HG03432 (cell line): ENCODE measurements at regions not wholly inside any gene's neighbourhood (a gene's known extent, or its start where the extent isn't known, plus 50 kb on each side); places are given as distances from the start of the nearest gene placed in this dataset.

Experiments used
- ATAC-seq: cut with Tn5 transposase; IDR thresholded peaks from one replicate; pipeline ENCODE4 v1.9.1; 2021; ENCODE audit warnings: mild to moderate bottlenecking, moderate library complexity; ENCODE audit not compliant: unreplicated experiment

DNA sequence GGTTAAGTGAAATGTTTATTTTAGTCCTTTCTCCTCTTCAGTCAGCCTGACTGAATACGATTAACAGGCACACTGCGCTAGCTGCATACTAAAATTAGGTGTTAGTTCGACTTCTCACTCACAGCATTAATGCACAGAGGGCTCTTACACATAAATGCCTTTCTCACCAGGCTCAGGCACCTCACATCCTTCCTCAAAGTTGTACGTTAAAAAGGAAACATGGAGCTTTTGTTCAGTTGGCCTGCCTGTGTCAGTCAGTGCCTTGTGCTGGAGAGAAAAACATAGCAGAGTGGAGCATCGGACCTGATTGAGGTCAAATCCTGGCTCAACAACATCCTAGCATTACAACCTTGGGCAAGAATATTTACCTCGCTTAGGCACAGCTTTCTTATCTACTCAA, 236.0 kb upstream of the ZNF462 start:
- no peak for ATAC-seq

DNA sequence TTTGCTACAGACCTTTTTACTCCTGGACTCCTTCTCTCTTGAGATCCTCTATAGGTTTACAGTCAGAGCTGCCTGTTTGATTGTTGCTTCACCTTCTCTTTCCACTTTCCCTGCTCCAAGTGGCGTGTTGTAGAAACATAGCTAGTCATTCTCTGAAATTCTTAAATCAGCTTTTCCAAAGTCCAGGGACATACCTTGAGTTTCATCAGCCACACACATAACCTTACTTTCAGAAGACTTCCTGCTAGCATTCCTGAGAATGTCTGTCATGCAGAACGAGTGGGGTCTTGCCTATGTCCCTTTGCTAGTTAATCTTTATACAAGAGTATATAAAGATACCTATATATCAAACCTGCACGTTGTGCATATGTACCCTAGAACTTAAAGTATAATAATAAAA, 230.3 kb upstream of the ZNF462 start:
- no peak for ATAC-seq

DNA sequence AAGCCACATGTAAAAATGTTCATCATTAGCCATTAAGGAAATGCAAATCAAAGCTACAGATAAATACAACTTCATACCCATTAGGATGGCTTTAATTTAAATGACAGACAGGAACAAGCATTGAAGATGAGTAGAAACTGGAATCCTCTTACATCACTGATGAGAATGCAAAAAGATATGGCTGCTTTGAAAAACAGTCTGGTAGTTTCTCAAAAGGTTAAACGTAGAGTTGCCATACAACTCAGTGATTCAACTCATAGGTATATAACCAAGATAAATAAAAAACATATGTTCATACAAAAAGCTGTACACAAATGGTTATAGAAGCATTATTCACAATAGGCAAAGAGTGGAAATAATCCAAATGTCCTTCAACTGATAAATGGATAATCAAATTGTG, 228.8 kb upstream of the ZNF462 start:
- ATAC-seq: no peak

DNA sequence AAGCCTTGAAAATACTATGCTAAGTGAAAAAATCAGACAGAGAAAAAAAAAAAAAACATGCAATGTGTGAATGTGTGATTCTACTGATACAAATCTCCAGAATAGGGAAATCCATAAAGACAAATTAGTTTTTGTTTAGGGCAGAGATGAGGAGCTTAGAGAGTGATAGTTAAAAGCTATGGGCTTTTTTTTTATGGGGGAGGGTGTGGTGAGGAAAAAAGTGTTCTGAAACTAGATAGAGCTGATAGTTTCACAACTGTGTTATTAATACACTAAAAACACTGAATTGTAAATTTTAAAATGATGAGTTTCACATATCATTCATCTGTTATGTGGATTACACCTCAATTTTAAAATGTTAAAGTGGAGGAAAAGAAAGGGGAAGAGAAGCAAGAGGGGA, 228.3 kb upstream of the ZNF462 start:
- no peak for ATAC-seq

DNA sequence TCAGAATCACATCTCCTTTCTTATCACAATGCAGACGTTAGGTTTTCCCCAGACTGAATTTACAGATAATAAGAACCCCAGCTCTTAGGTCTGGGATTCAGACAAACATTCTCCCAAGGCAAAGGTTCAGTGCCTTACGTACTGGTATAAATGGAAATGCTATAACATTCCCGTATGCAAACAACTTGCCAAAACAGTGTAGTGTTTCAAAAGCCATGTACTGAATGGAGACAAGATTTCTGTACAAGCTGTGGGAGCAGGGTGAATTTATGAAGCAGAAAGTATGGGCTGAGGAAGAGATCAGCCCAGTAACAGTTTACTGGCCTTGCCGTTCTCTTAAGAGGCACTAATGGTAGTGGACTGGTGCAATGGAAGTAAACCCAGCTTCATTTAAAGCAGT, 225.5 kb upstream of the ZNF462 start:
- no peak for ATAC-seq

DNA sequence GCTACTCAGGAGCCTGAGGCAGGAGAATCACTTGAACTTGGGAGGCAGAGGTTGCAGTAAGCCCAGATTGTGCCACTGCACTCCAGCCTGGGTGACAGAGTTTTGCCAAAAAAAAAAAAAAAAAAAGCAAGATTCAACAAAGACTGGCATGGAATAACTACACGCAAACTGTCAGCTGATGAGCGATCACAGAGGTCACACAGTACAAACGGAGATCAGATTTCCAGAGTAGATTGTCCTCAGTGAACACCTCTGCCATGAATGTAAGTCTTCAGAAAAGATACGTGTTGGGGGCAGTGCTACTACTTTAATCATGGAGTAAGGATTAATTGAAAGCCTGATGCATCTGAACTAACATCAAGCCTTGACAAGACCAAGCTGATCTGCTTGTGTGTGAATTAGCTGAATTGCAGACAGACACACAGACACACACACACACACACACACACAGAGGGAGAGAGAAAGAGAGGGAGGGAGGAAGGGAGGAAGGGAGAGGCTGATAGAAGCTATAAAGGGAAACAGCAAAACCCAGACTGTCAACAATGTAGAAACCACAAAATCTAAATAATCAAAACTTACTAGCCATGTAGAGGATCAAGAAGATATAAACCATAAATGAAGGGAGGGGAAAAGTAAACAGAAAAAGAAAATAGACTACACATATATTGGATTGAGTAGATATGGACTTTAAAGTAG, 222.9 kb upstream of the ZNF462 start:
- ATAC-seq: no peak

DNA sequence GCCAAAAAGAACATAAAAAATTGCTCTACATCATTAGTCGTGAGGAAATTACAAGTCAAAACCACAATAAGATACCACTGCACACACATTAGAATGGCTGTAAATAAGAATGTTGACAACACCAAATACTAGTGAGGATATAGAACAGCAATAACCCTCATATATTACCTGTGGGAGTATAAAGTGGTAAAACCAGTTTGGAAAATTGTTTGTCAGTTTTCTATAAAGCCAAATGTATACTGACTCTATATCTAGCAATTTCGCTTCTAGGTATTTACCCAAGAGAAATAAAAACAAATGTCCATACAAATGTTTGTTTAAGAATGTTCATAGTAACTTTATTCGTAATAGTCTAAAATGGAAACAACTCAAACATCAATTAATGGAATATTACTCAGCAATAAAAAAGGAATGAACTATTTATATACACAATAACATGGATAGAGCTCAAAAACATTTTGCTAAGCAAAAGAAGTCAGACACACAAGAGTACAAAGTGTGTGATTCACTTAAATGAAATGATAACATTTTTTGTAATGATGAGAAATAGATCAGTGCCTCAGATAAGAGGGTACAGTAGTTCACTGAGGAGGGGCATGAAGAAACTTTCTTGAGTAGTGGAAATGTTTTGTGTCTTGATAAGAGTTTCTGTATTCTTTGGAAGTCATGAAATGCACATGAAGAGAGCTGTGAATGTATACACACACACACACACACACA, 219.6 kb upstream of the ZNF462 start:
- no peak for ATAC-seq

DNA sequence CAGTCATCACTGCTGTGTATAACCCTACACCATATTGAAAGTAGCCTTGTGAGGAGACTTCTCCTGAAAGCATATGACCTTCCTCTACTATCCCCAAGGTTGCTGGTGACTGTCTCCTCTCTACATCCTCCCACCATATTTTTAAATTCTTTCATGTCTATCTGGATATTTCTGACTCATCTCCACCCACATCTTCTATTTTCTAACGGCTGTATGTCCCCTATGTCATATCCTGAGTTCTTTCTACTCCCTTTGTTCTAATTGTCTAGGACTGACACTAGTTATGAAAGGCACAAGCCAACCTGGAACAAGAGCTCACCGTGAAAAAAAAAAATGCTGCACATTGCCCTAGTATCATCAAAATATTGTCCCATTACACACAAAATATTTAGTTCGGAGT, 218.3 kb upstream of the ZNF462 start:
- no peak for ATAC-seq

DNA sequence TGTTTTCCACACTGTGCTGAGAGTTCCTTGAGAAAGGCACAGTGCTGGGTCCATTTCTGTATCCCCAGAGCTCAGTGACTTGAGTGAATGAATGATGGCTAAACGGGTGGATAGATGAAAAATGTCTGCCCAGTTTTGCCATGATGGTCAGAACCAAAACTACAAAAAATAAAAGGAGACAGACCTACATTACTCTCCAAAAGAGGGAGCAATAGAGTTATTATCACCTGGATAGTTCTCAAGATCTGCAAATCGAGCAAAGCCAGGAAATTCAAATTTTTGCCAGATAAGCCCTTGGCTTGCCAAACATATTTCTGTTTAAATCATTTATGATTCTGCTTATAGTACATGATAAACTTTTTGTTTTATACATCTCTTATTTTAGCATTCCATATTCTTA, 214.2 kb upstream of the ZNF462 start:
- no peak for ATAC-seq

DNA sequence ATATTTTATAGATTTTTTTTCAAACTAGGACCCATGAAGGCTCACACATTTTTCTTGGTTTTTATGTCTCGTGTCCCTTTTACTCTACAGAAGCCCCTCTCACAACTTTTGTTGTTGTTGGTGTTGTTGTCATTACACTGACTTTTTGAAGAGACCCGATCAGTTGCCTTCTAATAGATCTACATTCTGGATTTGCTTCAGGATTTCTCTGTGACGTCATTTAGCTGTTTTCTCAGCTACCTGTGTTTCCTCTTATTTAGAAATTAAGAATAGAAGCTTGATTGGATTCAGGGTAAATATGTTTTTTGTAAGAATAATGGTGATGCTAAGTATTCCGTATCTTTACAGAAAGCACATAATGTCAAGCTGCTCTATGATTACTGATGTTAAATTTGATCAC, 213.3 kb upstream of the ZNF462 start:
- no peak for ATAC-seq

DNA sequence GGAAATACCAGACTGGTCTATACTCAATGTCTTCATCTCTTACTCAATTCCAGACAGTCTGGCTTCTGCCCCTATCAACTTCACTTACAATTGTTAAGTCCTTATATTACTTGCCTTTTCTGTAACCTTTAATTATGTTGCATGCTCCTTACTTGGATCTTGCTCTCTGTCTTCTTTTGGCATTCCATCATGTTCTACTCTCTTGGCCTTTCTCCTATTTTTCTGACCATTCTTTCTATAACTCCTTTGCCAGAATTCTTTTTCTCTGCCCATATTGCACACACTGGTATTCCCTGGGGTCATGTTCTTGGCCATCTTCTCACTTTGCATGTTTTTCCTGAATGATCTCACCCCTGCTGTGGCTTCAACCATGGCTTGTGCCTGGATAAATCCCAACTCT, 209.8 kb upstream of the ZNF462 start:
- ATAC-seq: no peak

DNA sequence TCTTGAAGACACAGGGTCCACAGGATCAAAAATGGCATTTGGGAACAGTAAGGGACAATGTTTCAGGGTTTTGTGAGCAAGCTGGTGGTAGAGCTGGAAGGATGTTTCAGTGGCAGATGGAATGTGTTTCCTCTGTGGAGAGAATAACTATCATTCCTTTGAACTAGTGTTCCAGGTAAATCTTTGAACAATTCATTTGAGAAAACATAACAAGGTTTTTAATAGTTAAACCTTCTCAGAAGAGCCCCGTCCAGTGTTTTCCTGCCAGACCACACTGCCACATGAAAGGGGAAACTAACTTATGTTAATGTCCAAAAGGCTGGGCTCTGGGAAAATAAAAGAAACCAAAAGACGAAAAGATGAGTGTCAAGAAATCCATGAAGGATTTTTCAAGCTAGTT, 207.0 kb upstream of the ZNF462 start:
- ATAC-seq: no peak

DNA sequence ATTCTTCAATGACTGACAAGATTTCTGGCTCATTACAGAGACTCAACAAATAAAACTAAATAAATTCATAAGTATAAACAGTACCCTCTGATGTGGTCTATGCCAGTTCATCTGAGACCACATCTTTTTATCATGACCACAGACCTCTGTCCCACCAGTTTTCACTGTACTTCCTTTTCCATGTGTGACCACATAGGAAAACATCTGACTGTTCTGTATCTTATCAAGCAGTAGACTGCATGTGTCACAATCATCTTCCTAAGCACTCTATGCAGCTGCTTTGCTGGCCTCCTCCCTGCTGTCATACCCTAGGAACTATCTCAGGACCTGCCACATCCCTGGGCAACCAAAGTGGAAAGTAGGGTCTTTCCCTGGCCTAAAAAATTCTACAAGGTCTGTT, 205.0 kb upstream of the ZNF462 start:
- ATAC-seq: no peak

DNA sequence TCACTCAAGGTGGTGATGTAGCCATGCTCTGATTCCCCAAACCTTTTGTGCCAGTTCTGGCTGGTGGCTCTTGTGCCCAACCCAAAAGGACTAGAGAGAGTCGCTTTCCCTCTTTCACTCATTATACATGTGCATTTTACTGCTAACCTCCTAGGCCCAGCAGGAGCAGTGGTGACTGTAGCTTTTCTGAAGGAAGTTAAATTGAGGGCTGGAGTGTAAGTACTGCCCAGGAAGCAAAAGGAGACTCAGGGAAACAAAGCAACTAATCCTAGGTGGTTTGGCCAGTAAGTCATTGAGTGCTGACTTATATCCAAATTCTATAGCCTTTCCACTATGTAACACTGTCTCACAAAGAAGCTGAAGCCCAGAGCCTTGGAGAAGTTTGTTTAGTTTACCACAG, 194.4 kb upstream of the ZNF462 start:
- ATAC-seq: no peak

DNA sequence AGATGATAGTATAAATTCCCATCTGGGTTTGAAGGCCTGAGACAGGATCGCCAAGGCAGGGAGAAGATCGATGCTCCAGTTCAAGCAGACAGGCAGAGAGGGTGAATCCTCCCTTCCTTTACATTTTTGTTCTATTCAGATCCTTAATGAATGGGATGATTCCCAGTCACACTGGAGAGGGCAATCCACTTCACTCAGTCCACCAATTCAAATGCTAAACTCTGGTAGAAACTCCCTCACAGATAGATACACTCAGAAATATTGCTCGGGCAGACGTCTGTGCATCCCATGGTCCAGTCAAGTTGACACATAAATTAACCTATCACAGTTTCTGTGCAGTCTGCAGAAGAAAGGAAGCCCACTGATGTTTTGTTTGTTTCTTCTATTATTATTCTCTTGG, 193.1 kb upstream of the ZNF462 start:
- no peak for ATAC-seq

DNA sequence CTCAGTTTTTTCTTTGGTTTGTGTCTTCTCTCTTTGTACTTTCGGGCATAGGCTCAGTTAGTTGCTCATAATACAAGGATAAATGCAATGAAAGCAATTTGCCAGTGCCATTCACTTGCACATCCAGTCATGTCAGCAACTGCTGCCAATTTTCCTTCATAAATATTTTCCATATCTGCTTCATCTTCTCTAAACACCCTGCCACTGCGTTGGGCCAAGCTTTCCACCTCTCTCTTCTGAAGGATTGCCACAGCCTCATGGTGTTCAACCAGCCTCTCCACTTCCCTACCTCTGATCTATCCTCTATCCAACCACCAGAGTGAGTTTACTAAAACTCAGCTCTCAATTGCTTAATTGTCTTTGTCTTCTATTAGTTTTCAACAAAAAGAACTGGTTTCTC, 192.5 kb upstream of the ZNF462 start:
- no peak for ATAC-seq

DNA sequence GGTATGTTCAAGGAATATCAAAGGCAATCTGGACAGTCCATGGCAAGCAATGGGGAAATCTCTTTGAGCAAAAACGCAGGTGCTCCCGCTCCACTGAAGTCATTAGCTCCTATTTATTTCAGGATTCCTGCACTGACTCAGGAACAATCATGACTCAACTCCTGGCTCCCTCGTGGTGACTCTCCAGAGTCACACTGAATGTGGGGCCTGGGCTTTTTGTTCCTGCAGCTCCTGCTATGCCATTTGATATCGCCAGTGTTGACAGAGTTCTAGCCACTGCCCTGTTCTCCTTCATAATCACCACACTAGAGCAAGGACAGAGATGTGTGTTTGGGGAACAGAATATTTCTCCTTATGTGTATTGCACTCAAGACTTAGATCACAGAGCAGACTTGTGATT, 187.2 kb upstream of the ZNF462 start:
- no peak for ATAC-seq

DNA sequence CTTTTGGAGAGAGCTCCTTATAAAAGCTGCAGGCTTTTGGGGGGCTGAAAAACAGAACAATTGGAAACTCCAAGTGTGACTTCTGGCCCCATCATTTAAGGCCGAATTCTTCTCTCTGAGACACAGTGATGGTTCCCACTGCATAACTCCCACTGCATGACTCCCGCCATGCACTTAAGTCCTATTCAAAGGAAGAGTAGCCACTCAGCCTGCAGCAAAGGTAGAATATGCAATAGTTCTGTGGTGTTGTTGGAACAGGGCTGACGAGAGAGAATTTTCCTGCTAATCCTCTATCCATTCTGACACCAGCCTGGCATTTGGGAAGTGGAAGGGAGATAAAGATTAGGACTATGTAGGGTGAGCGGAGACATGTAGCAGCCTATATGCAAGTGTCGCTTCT, 185.6 kb upstream of the ZNF462 start:
- no peak for ATAC-seq

DNA sequence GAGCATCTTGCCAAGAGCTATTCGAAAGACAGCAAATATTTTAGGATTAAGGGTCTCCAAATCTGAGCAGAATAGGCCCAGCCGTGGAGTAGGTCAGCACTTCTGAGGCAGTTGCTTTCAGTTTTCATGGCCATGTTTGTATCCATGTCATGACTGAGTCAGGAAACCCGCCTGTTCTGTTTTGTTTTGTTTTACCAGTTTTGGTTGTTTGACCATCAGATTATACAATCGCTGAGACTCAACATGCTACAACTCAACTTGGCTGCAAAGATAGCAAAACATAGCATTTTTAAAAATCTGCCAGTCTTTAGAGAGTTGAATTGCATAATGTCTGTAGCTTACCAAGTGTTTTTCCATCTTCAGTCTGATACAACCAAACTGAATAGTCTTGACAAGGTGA, 185.1 kb upstream of the ZNF462 start:
- ATAC-seq: no peak

DNA sequence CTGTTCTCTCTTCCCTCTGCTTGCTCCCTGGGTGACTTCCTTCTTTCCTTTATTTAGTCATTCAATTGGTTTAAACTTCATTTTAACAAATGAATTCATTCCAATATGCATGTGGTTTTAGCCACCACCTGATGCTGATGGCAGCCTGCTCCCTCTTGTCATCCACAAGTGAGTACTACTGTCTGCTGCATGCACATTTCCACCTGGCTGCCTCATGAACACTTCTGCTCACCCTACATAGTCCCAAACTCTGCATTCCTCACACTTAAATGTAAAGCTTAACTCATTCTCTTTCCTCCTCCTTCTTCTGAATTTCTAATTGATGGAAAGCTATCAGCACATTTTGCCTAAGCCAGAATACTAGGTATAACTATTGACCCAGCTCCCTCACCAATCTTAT, 184.7 kb upstream of the ZNF462 start:
- ATAC-seq: no peak

DNA sequence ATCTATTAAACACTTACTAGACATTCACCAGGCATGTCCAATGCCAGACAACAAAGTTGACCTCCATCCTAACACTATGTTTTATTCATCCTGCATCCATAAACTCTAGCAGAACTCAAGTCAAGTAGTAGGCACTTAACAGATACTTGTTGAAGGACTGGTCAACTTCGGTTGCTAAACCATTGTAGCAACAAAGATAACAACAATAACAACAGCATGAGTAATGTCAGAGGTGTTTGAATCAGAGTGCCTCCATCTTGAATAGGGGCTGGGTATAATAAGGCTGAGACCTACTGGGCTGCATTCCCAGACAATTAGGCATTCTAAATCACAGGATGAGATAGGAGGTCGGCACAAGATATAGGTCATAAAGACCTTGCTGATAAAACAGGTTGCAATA, 180.5 kb upstream of the ZNF462 start:
- no peak for ATAC-seq

DNA sequence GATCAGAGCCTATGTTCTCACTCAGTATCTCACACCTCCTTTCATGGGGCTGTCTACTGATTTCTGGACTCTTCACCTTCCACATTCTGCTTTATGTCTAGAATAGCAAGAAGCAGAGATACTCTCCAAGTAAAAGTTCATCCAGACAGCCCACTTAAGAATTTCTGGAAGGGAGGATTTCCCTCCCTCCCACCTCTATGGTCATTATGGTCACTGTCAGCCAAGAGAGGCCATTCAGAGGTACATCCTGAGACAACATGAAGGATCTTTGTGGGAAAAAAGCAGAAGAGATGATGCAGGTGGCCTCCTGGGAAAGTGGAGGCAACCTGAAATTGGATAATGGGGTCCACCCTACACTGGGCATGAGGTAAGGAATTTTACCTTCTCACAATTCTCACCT, 179.5 kb upstream of the ZNF462 start:
- no peak for ATAC-seq
